ENCODE measurements at regions not wholly inside any gene's neighbourhood (a gene's known extent, or its start where the extent isn't known, plus 50 kb on each side); places are given as distances from the start of the nearest gene placed in this dataset.
A peak's percentile ranks its signal among the peaks of the same experiment; 100 is the strongest.

GRCh38 chrX:140064993-140065392, 99.7 kb upstream of the CXorf66 start:
- Histone ChIP-seq H3K9me3 (ENCODE audit: low read depth, low read length, poor library complexity, severe bottlenecking) (no peaks in the 10 kb centered on the region), H3K36me3 (ENCODE audit: insufficient read depth, low read length, poor library complexity, severe bottlenecking) (no peaks in the 10 kb centered on the region), H3K4me1 (ENCODE audit: insufficient read depth, low read length, poor library complexity, severe bottlenecking) (no peaks in the 10 kb centered on the region), H3K4me3 (ENCODE audit: low read depth, low read length, poor library complexity, severe bottlenecking) (no peak overlapping the region), H3K27me3 (replicated peaks; ENCODE audit: insufficient read depth, low read depth, low read length, poor library complexity) (no peaks in the 10 kb centered on the region), H3K27ac (ENCODE audit: low read depth, low read length, poor library complexity, severe bottlenecking) (no peak overlapping the region)
- ChIA-PET CTCF (no interaction called here), POLR2A (ENCODE audit: low non-redundant PET) (no interaction called here)
- DNase-seq (ENCODE audit: low spot score) = no peak
- intact Hi-C loops (cut with micrococcal nuclease; ENCODE audit: unreplicated experiment) = no loop called here
- no TSS peak for BruUV-seq (replicated peaks)
- TF ChIP-seq EZH2 (IDR thresholded peaks at IDR 0.05; ENCODE audit: borderline replicate concordance, low read depth, low read length, poor library complexity, severe bottlenecking) (no peak), CTCF (conservative IDR thresholded peaks at IDR 0.05; ENCODE audit: low read depth, low read length) (no peak)

GRCh38 chrX:140057001-140057411, 91.7 kb upstream of the CXorf66 start:
- POLR2A ChIA-PET (ENCODE audit: low non-redundant PET) = no interaction called here
- TF ChIP-seq CTCF (conservative IDR thresholded peaks at IDR 0.05; ENCODE audit: low read depth, low read length) (peak; percentile 94), EZH2 (IDR thresholded peaks at IDR 0.05; ENCODE audit: borderline replicate concordance, low read depth, low read length, poor library complexity, severe bottlenecking) (no peak)
- BruUV-seq (replicated peaks) = no TSS peak
- Histone ChIP-seq H3K36me3 (ENCODE audit: insufficient read depth, low read length, poor library complexity, severe bottlenecking) (no peaks in the 10 kb centered on the region), H3K9me3 (ENCODE audit: low read depth, low read length, poor library complexity, severe bottlenecking) (no peaks in the 10 kb centered on the region), H3K27ac (ENCODE audit: low read depth, low read length, poor library complexity, severe bottlenecking) (no peak overlapping the region), H3K27me3 (replicated peaks; ENCODE audit: insufficient read depth, low read depth, low read length, poor library complexity) (no peaks in the 10 kb centered on the region), H3K4me3 (ENCODE audit: low read depth, low read length, poor library complexity, severe bottlenecking) (no peak overlapping the region), H3K4me1 (ENCODE audit: insufficient read depth, low read length, poor library complexity, severe bottlenecking) (no peaks in the 10 kb centered on the region)
- peak; percentile 89 for DNase-seq (ENCODE audit: low spot score)
- intact Hi-C loops (cut with micrococcal nuclease; ENCODE audit: unreplicated experiment) = loop anchor here (1.0 to 5.0 kb wide), 4 partner anchors 84 to 675 kb away; partner anchors contain the start of gene SOX3
- CTCF ChIA-PET = interaction anchor here (0.5 to 1.2 kb wide), 6 partner anchors 84 to 709 kb away, joined by 3 to 9 read pairs (median 4); no protein-coding TSS in a partner anchor

GRCh38 chrX:140053846-140054245, 88.5 kb upstream of the CXorf66 start:
- H3K4me3 ChIP-seq (ENCODE audit: low read depth, low read length, poor library complexity, severe bottlenecking) = no peak overlapping the region
- H3K4me1 ChIP-seq (ENCODE audit: insufficient read depth, low read length, poor library complexity, severe bottlenecking) = no peaks in the 10 kb centered on the region
- BruUV-seq (replicated peaks) = no TSS peak
- H3K27me3 ChIP-seq (replicated peaks; ENCODE audit: insufficient read depth, low read depth, low read length, poor library complexity) = no peaks in the 10 kb centered on the region
- no peak overlapping the region for H3K27ac ChIP-seq (ENCODE audit: low read depth, low read length, poor library complexity, severe bottlenecking)
- no peaks in the 10 kb centered on the region for H3K36me3 ChIP-seq (ENCODE audit: insufficient read depth, low read length, poor library complexity, severe bottlenecking)
- TF ChIP-seq EZH2 (IDR thresholded peaks at IDR 0.05; ENCODE audit: borderline replicate concordance, low read depth, low read length, poor library complexity, severe bottlenecking) (no peak), CTCF (conservative IDR thresholded peaks at IDR 0.05; ENCODE audit: low read depth, low read length) (no peak)
- POLR2A ChIA-PET (ENCODE audit: low non-redundant PET) = no interaction called here
- intact Hi-C loops (cut with micrococcal nuclease; ENCODE audit: unreplicated experiment) = no loop called here
- DNase-seq (ENCODE audit: low spot score) = no peak
- H3K9me3 ChIP-seq (ENCODE audit: low read depth, low read length, poor library complexity, severe bottlenecking) = no peaks in the 10 kb centered on the region
- CTCF ChIA-PET = no interaction called here
